ENCODE measurements at regions not wholly inside any gene's neighbourhood (a gene's known extent, or its start where the extent isn't known, plus 50 kb on each side); places are given as distances from the start of the nearest gene placed in this dataset.

DNA sequence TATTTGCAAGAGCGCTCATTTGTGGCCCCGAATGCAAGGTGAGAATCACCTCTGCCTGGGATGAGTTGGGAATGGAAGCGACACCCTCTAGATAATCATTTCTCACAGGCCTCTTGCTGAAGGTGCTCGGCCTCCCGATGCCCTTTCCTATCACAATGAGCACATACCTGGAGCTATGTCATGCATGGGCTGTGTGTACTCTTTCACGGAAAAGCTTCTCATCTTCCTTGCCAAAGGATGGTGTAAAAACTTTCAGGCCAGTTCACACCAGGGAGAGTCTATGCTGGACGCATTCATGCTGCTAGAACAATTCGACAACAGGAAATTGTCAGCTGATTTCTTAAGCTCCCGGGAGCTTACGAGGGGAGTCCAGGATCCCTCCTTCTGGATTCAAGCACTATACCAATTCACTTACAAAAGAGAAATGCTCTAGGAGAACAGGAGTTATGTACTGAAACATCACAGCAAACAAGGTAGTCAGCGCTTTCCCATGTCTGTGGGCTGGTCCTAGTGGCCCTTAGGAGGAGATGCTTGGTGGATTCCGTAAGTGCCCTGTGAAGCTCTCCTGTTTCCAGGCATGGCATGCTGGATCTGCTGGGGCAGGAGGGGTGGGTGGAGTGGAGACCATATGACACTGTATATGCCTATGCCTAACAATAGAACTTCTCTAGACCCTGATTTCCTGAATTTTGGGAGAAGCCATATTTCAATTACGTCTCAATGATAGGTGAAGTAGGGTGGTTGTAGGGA is 53.1 kb upstream of the B3GAT1 start:
- DNase-seq = no peak

DNA sequence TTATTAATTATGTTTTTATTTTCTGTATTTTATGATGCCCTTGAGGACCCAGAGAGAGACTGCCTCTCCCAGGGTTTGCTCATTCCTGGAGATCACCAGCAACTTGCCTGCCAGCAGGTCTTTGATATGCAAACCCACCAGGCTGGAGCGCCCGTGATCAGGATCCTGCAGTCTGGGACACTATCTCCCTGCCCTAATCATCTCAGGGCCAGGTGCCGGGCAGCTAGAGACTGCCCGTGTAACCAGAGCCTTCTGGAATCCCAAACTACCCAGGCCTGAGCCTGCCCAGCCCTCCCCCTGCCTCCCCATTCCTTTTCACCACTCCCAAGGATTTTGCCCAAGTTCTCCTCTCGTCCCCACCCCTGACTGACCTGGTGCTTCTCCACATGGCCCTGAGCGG is 52.2 kb upstream of the B3GAT1 start:
- no peak for DNase-seq

DNA sequence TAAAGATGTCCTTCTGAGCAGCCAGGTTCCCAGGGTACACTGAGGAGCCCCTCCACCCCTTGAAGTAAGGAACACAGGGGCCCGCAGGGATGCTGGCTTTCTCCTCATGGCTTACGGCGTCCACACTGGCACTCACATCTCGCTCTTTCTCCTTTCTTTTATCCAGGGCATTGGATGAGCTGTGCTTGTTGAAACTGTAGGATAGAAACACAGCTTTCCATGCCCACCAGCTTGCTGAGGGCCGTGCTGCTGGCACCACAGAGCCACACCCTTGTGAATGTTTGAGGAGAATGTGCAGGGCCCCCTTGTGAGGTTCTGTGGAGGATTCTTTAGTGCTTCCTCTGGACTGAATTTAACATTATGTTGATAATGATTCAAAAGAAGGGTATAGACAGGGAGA is 51.7 kb upstream of the B3GAT1 start:
- no peak for DNase-seq
